Epithelial cell of esophagus (primary cell): ENCODE measurements at regions not wholly inside any gene's neighbourhood (a gene's known extent, or its start where the extent isn't known, plus 50 kb on each side); places are given as distances from the start of the nearest gene placed in this dataset.

Experiments
- DNase-seq: peaks from one replicate; pipeline ENCODE4 v3.0.0; 2010; ENCODE audit warnings: low read depth
- H3K4me3 ChIP-seq: 2 replicates; pipeline ENCODE4 v1.5.1; 2011; ENCODE audit warnings: mild to moderate bottlenecking, low read length, control low read depth
- TF ChIP-seq, protein P1 (sequence below): IDR thresholded peaks from 2 replicates; pipeline ENCODE4 v1.5.1; 2011; ENCODE audit warnings: low read depth, mild to moderate bottlenecking, low read length, control low read depth, inconsistent platforms; ENCODE audit not compliant: insufficient read depth; ENCODE audit errors: missing control alignments

DNA sequence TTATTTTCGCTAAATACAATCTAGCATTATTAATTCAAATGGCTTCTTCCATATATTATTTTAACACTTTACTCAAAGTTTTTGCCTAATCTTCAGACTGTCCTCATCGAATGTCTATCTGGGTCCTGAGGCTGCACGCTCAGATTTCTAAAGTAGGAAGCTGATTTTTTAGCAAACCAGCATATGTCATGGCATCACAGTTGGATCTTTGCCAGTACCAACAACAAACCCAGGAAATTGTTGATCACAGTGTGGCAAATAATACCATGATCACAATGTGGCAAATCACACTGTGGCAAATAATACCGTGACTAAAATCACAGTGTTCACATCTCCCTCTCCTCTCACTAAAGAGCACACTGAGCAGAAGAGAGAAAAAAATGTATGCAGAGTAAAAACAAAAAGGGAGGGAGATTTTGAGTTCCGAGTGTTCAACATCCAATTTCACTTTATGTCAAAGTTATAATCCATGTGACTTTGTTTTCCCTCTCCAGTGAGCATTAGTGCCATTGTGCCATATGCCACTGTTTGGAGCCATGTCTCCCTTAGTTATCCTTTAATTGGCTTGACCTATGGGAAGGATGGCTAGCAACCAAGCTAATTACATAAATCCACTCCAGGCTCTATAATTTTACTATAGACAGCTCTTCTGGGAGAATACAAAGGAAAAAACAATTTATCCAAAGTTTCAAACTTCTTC is 1059.6 kb downstream of the HACE1 start:
- no peak for DNase-seq
- H3K4me3 ChIP-seq, result no peak overlapping the region
- TF ChIP-seq, protein P1, sequence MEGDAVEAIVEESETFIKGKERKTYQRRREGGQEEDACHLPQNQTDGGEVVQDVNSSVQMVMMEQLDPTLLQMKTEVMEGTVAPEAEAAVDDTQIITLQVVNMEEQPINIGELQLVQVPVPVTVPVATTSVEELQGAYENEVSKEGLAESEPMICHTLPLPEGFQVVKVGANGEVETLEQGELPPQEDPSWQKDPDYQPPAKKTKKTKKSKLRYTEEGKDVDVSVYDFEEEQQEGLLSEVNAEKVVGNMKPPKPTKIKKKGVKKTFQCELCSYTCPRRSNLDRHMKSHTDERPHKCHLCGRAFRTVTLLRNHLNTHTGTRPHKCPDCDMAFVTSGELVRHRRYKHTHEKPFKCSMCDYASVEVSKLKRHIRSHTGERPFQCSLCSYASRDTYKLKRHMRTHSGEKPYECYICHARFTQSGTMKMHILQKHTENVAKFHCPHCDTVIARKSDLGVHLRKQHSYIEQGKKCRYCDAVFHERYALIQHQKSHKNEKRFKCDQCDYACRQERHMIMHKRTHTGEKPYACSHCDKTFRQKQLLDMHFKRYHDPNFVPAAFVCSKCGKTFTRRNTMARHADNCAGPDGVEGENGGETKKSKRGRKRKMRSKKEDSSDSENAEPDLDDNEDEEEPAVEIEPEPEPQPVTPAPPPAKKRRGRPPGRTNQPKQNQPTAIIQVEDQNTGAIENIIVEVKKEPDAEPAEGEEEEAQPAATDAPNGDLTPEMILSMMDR, result no peak

DNA sequence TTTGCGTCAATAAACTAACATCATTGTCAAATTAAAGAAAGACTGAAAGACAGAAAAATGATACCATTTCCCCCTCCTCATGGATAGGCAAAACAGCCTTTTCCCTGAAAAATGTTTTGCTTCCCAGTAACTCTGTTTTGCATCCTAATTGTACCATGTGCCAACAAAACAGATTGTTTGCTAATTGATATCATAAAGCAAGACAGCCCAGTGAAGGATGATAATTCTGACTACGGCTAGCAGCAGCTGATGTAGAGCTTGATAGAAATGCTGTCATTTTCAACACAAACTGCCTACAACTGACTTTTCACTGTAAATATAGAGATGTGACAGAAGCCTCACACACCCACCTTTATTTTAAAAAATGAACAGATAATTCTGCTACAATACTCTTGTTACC is 1061.6 kb downstream of the HACE1 start:
- H3K4me3 ChIP-seq, result no peak overlapping the region
- TF ChIP-seq, protein P1, result no peak
- no peak for DNase-seq

DNA sequence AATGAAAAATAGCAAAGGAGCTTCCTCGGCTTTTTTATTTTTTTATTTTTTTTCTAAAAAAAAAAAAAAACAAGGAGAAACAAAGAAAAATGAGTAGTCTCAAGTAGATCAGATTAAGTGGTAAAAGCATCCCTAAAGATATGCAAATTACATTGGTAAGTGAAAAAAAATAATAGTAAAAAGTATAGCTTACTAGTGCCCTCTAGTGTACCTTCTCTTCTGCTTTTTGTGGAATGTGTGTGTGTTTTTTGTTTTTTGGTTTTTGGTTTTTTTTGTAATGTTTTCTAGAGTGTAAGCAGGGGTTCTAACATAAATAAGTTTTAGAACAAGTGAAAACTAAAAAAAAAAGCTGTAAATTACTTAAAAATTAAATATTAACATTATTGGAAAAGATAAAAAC is 1062.0 kb downstream of the HACE1 start:
- H3K4me3 ChIP-seq, result no peak overlapping the region
- DNase-seq, result peak; percentile 9
- TF ChIP-seq, protein P1, result peak; percentile 22

GRCh38 chr6:103791458-103791857 is 1068.3 kb downstream of the HACE1 start:
- no peak overlapping the region for H3K4me3 ChIP-seq
- DNase-seq, result no peak
- TF ChIP-seq, protein P1, result no peak

- H3K4me3 ChIP-seq, result no peak overlapping the region
- TF ChIP-seq, protein P1, result no peak
- no peak for DNase-seq
Measured at GRCh38 chr6:103784117-103784516, 1075.6 kb downstream of the HACE1 start.

DNA sequence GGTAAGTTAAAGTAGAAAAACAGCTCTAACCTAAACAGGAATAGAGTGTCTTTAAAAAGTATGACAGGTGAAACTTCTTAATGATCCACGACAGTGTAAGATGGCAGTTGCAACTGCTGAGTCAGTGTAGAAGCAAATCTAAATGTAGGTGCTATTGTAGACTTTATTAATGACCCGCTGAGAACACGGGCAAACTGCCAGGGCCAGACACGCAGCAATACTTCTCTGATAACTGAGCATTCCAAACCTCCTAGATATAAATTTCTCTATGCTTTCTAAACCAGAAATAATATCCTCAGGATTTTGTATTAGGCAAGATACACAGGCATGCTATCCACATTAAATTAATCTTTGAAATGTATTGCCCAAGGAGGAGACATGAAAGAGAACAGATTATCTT is 1076.4 kb downstream of the HACE1 start:
- no peak overlapping the region for H3K4me3 ChIP-seq
- TF ChIP-seq, protein P1, result no peak
- no peak for DNase-seq

- DNase-seq, result no peak
- no peak overlapping the region for H3K4me3 ChIP-seq
- TF ChIP-seq, protein P1, result no peak
Measured at GRCh38 chr6:103769431-103769830, 1090.3 kb downstream of the HACE1 start.
